ENCODE measurements at regions not wholly inside any gene's neighbourhood (a gene's known extent, or its start where the extent isn't known, plus 50 kb on each side); places are given as distances from the start of the nearest gene placed in this dataset.

- no peak for TF ChIP-seq ZNF274 (IDR thresholded peaks at IDR 0.05; ENCODE audit: low read depth, low read length)
- no peak for TF ChIP-seq YY1 (IDR thresholded peaks at IDR 0.05; ENCODE audit: insufficient read depth, insufficient read length)
- TF ChIP-seq SUZ12 (IDR thresholded peaks at IDR 0.05; ENCODE audit: extremely low read depth, insufficient read depth, insufficient read length) = no peak
Measured at GRCh38 chr3:28012830-28013229, 228.6 kb upstream of the CMC1 start.

Data from NT2/D1 (cell line).